ENCODE measurements at regions not wholly inside any gene's neighbourhood (a gene's known extent, or its start where the extent isn't known, plus 50 kb on each side); places are given as distances from the start of the nearest gene placed in this dataset.

DNA sequence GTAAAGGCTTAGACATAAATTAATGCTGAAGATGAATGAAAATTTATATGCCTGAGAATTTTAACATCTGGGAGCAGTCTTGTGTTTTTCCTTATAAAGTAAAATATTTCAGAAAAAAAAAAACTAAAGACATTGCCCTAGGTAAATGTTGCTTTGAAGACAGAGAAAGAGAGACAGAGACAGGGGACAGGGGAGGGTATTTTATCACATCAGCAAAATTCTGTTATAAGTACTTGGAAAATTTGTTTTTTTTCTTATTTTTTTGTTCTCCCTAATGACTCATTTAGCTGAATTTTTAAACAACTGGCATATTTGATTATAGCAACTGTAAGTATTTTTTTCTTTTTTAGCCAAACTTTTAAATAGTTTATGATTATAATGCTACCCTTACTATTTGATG is 1540.6 kb upstream of the GBE1 start:
- intact Hi-C loops (cut with DNase I; ENCODE audit: low total_unique reads) (no loop called here), in situ Hi-C loops (cut with MboI; ENCODE audit: low pct_ligation_motif_present in 1 of 4, low pct_unique_long_range_greater_than_20kb in 1 of 4, low sequenced_read_pairs in 3 of 4) (no loop called here)
- Histone ChIP-seq H3K9me3 (no peaks in the 10 kb centered on the region), H3K27me3 (no peaks in the 10 kb centered on the region), H3K36me3 (no peaks in the 10 kb centered on the region), H3K4me3 (no peak overlapping the region), H3K27ac (no peak overlapping the region), H3K4me1 (no peaks in the 10 kb centered on the region)
- TF ChIP-seq POLR2A (IDR thresholded peaks at IDR 0.05) (no peak), EP300 (IDR thresholded peaks at IDR 0.05; ENCODE audit: low read depth) (no peak), POLR2AphosphoS5 (IDR thresholded peaks at IDR 0.05) (no peak)
- TF ChIP-seq, protein P1, sequence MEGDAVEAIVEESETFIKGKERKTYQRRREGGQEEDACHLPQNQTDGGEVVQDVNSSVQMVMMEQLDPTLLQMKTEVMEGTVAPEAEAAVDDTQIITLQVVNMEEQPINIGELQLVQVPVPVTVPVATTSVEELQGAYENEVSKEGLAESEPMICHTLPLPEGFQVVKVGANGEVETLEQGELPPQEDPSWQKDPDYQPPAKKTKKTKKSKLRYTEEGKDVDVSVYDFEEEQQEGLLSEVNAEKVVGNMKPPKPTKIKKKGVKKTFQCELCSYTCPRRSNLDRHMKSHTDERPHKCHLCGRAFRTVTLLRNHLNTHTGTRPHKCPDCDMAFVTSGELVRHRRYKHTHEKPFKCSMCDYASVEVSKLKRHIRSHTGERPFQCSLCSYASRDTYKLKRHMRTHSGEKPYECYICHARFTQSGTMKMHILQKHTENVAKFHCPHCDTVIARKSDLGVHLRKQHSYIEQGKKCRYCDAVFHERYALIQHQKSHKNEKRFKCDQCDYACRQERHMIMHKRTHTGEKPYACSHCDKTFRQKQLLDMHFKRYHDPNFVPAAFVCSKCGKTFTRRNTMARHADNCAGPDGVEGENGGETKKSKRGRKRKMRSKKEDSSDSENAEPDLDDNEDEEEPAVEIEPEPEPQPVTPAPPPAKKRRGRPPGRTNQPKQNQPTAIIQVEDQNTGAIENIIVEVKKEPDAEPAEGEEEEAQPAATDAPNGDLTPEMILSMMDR (IDR thresholded peaks at IDR 0.05), result no peak
- no peak for DNase-seq

GRCh38 chr3:83317605-83318004 is 1556.2 kb upstream of the GBE1 start:
- TF ChIP-seq POLR2AphosphoS5 (IDR thresholded peaks at IDR 0.05), result no peak
- no peak for TF ChIP-seq EP300 (IDR thresholded peaks at IDR 0.05; ENCODE audit: low read depth)
- no peak for TF ChIP-seq POLR2A (IDR thresholded peaks at IDR 0.05)
- WGBS, 2 donors (ENCODE audit: low coverage in 1 of 2), result 59 to 64% methylated on average over 3 of the region's 3 CpGs

GRCh38 chr3:83320726-83321125 is 1559.3 kb upstream of the GBE1 start:
- H3K4me3 ChIP-seq, result no peak overlapping the region
- no peak for DNase-seq
- no peaks in the 10 kb centered on the region for H3K27me3 ChIP-seq
- H3K27ac ChIP-seq, result no peak overlapping the region
- TF ChIP-seq, protein P1 (IDR thresholded peaks at IDR 0.05), result no peak
- TF ChIP-seq POLR2AphosphoS5 (IDR thresholded peaks at IDR 0.05) (no peak), EP300 (IDR thresholded peaks at IDR 0.05; ENCODE audit: low read depth) (no peak), POLR2A (IDR thresholded peaks at IDR 0.05) (no peak)
- in situ Hi-C loops (cut with MboI; ENCODE audit: low pct_ligation_motif_present in 1 of 4, low pct_unique_long_range_greater_than_20kb in 1 of 4, low sequenced_read_pairs in 3 of 4) (no loop called here), intact Hi-C loops (cut with DNase I; ENCODE audit: low total_unique reads) (no loop called here)
- no peaks in the 10 kb centered on the region for H3K36me3 ChIP-seq
- no peaks in the 10 kb centered on the region for H3K9me3 ChIP-seq
- no peaks in the 10 kb centered on the region for H3K4me1 ChIP-seq

More at GRCh38 chr3:83317605-83318004, 1556.2 kb upstream of the GBE1 start:
- H3K9me3 ChIP-seq, result peaks cover 0 to under 1% of the 10 kb centered on the region in 2 donors
- no peak for DNase-seq
- no peak overlapping the region for H3K4me3 ChIP-seq
- no peak overlapping the region for H3K27ac ChIP-seq
- intact Hi-C loops (cut with DNase I; ENCODE audit: low total_unique reads), result no loop called here
- no peaks in the 10 kb centered on the region for H3K36me3 ChIP-seq
- H3K4me1 ChIP-seq, result no peaks in the 10 kb centered on the region
- in situ Hi-C loops (cut with MboI; ENCODE audit: low pct_ligation_motif_present in 1 of 4, low pct_unique_long_range_greater_than_20kb in 1 of 4, low sequenced_read_pairs in 3 of 4), result no loop called here
- H3K27me3 ChIP-seq, result no peaks in the 10 kb centered on the region

DNA sequence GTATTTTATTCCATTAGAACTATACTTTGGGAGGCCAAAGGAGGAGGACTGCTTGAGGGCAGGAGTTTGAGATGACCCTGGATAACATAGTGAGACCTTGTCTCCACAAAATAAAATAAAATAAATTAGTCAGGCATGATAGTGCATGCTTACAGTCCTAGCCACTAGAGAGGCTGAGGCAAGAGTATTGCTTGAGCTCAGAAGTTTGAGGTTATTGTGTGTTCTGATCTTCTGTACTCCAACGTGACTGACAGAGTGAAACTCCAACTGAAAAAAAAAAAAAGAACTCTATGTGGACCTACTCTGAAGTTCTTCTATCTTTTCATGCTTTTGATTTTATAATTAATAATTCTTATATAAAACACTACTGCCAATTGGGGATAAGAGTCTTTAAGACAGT is 1560.0 kb upstream of the GBE1 start:
- H3K9me3 ChIP-seq, result no peaks in the 10 kb centered on the region
- no peak overlapping the region for H3K4me3 ChIP-seq
- DNase-seq, result no peak
- TF ChIP-seq POLR2AphosphoS5 (IDR thresholded peaks at IDR 0.05) (no peak), POLR2A (IDR thresholded peaks at IDR 0.05) (no peak), EP300 (IDR thresholded peaks at IDR 0.05; ENCODE audit: low read depth) (no peak)
- TF ChIP-seq, protein P1 (IDR thresholded peaks at IDR 0.05), result no peak
- H3K27ac ChIP-seq, result no peak overlapping the region
- no peaks in the 10 kb centered on the region for H3K27me3 ChIP-seq
- in situ Hi-C loops (cut with MboI; ENCODE audit: low pct_ligation_motif_present in 1 of 4, low pct_unique_long_range_greater_than_20kb in 1 of 4, low sequenced_read_pairs in 3 of 4) (no loop called here), intact Hi-C loops (cut with DNase I; ENCODE audit: low total_unique reads) (no loop called here)
- 64 to 74% methylated on average over 1 of the region's 1 CpG for WGBS, 2 donors (ENCODE audit: low coverage in 1 of 2)
- H3K4me1 ChIP-seq, result no peaks in the 10 kb centered on the region
- no peaks in the 10 kb centered on the region for H3K36me3 ChIP-seq

- in situ Hi-C loops (cut with MboI; ENCODE audit: low pct_ligation_motif_present in 1 of 4, low pct_unique_long_range_greater_than_20kb in 1 of 4, low sequenced_read_pairs in 3 of 4) (no loop called here), intact Hi-C loops (cut with DNase I; ENCODE audit: low total_unique reads) (no loop called here)
- no peak for TF ChIP-seq POLR2AphosphoS5 (IDR thresholded peaks at IDR 0.05)
- TF ChIP-seq POLR2A (IDR thresholded peaks at IDR 0.05), result no peak
- TF ChIP-seq, protein P1 (IDR thresholded peaks at IDR 0.05), result no peak
- no peak for TF ChIP-seq EP300 (IDR thresholded peaks at IDR 0.05; ENCODE audit: low read depth)
- 81 to 100% methylated on average over 1 of the region's 1 CpG for WGBS, 2 donors (ENCODE audit: low coverage in 1 of 2)
- Histone ChIP-seq H3K4me1 (no peaks in the 10 kb centered on the region), H3K4me3 (no peak overlapping the region), H3K27ac (no peak overlapping the region), H3K36me3 (no peaks in the 10 kb centered on the region), H3K9me3 (no peaks in the 10 kb centered on the region), H3K27me3 (no peaks in the 10 kb centered on the region)
- no peak for DNase-seq
These were observed 1560.4 kb upstream of the GBE1 start for GRCh38 chr3:83321891-83322290.

All from transverse colon (tissue), 4 donors.